ENCODE measurements at regions not wholly inside any gene's neighbourhood (a gene's known extent, or its start where the extent isn't known, plus 50 kb on each side); places are given as distances from the start of the nearest gene placed in this dataset.
A peak's percentile ranks its signal among the peaks of the same experiment; 100 is the strongest.

DNA sequence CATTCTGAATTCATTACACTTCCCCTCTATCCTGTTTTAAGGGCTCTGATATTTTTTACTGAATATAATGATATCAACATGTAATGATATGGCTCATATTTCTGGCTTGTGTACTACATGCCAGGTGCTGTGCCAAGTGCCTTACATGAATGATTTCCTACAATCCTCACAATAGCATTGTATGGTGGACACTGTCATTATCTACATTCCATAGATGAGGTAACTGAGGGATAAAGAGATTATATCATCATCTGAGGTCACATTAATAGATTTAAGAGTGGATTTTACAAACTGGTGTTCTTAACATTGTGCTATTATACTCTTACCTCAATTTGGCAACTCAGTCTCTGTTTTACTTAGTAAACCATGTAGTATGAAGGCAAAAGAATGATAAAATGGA lies 502.0 kb downstream of the LIG4 start:
- DNase-seq (ENCODE audit: low read depth in 4 of 4, low spot score in 2 of 4): no peak

DNA sequence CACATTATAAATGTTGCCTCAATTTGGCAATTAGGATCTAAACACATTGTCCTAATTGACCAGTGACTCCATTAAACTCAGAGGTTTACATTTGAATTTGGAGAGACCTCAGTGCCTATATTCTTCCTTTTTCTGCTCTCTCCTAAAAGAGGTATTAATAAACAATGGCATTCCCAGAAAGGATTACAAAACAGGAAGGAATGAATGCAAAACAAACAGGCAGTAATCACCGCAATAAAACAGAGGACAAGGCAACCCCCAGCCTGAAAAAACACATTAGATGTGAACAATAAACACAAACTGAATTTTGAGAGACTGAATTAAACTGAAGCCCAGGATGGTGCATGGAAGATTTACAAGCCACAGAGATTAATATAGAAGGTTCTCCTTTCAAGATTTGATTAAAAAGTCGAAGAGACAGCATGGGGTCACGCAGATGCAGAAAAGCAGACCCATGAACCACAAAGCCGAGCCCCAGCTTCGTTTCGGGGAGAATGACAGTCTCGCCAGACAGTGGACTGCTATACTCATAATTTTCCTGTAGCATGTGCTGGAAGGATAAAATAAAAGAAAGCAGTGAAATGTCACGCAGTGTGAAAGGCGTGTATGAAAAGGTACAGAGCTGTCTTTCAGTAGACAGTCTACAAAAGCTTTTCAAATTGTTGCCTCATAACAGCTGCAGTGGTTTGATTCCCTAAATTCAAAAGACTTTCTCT lies 503.0 kb downstream of the LIG4 start:
- DNase-seq (ENCODE audit: low read depth in 4 of 4, low spot score in 2 of 4): no peak

DNA sequence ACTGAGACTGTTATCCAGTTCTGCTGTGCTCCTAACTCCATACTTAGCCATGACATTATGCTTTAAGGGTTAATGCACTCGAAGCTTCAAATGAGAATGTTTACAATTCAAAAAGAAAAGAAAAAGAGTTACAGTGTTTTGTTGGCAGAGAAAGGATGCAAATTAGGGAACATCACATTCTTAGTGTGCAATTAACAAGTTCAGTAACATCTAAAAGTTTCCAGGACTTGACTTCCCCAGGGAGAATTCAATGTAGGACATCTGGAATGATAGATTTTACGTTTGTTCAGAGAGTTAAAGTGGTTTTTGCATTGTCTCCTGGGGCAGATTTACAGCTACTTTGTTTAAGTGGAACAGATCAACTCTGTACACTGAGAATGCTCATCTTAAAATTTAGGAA lies 525.2 kb downstream of the LIG4 start:
- DNase-seq (ENCODE audit: low read depth in 4 of 4, low spot score in 2 of 4): no peak

DNA sequence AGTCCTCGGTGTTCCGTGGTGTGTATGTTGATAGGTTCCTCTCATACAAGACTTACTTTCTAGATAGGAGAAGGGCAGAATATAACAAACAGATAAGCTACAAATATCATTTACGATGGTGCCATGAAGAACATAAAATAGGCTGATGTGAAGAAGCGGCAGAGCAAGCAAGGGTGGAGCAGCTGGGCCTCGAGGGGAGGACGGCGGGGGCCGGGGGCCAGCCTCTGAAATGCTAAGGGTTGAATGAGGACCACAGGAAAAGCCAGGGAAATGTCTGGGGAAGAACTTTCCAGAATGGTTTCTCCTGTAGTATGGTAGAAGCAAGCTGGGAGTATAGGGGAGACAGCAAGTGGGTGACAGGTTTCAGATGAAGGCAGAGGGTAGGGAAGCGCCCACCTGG lies 529.5 kb downstream of the LIG4 start:
- no peak for DNase-seq (ENCODE audit: low read depth in 4 of 4, low spot score in 2 of 4)

DNA sequence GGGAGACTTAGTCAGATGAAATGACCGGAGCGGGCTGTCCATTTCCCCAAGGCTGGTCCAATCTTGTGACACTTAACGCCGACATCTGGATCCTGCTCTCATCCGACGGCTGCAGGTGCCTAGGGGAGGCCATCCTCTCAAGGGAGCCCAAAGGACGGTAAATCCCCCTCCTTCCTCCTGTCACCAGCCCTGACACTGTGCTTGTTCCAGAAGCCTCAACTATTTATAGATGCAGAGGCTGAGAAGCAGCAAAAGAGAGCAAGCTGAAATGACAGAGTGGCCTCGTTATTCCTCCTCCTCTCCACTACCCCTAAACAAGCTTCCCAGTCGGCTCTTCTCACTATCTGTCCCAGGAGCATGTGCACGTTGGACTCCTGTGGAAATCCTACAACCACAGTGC lies 533.7 kb downstream of the LIG4 start:
- no peak for DNase-seq (ENCODE audit: low read depth in 4 of 4, low spot score in 2 of 4)

DNA sequence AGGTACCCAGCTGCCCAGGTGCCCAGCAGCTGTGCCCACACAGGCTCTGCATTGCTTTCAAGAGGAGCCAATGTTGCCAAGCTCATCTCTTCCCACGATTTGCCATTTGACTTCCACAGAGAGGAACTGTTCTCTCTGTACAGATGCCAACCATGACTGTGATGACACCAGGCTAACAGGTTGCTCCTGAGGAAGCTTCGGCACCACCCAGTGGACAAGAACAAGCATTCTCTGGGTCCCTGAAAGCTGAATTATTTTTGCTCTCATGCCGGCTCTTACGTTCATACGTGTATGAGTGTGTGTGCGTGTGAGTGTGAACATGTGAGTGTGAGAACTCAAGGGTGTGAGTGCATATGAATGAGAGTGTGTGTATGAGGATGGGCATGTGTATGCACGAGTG lies 535.2 kb downstream of the LIG4 start:
- no peak for DNase-seq (ENCODE audit: low read depth in 4 of 4, low spot score in 2 of 4)

DNA sequence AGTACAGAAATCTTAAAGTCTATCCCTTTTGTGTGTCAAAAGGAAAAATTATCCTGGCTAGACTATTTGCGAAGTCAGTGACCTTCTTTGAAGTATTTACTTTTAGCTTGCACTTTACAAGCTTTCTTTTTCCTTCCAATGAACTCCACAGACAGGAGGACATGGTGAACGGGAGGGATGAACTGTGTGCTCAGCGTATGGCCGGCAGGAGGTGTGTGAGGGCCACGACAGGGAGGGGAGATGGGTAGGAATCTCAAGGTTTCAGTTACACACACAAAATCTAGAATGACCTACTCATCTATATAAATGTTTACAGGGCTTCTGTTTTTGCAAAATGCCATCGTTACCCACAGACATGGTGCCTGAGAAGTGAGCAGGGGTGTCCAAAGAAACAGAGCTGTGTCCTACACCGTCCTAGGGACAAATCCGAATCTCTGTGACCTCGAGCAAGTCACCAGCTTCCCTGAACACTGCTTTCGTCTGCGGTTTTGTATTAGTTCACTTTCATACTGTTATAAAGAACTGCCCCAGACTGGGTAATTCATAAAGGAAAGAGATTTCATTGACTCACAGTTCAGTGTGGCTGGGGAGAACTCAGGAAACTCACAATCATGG lies 537.2 kb downstream of the LIG4 start:
- DNase-seq (ENCODE audit: low read depth in 4 of 4, low spot score in 2 of 4): peak in 2 of 4 donors; percentile 6 to 17

DNA sequence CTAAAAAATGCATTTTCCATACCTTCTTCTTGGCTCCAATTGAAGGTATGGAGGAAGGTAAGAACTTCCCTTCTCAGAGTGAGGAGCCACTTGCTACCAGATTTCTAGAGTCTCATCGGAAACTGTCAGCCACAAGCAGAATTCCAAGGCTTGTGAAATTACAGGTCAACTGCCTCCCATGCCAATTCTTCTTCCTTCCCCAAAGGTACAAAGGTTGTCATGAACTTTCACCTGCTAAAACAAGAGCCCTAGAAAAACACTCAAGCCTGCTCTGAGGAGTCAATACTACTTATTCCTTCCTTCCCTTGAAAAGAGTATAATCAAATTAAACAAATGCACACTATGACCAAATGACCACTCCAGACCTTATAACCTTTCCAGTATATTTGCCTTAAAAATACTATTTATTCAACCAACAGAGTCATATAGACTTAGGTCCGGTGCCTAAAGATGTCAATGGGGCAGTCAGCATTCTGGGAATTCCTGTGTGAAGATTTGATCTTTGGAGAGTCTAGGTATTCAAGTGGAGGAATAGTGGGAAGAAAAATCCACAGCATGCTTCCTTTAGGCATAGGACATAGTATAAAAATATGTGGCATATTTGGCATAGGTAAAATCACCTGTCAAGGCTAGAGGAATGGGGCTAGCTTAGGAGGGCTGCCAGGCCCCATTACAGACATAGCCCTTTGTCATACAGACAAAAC lies 539.3 kb downstream of the LIG4 start:
- DNase-seq (ENCODE audit: low read depth in 4 of 4, low spot score in 2 of 4): no peak

DNA sequence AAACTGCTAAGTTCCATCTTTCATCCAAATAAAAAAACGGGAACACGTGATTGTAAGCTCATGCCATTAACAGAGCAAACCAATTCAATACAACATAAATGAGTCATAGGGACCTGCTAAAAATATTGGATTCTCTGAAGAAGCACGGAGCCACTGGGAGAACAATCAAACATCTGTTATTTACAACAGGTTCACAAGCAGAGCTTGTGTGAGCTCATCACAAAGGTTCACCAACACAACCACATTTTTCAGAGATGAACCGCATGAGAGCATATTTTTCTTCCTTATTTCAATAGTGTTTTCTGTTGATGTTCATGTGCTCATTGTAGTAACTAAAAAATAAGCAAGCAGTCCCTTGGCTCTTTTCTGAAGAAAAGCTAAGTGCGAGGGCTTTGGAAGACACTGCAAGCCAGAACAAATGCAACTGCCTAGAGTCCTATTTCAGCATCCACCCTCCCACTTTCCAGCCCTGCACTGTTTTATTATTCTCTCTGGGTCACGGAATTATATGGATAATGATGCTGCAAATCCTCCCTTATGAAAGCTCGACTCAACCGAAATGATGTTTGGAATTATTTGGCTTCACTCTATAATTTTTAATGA lies 545.8 kb downstream of the LIG4 start:
- DNase-seq (ENCODE audit: low read depth in 4 of 4, low spot score in 2 of 4): no peak

DNA sequence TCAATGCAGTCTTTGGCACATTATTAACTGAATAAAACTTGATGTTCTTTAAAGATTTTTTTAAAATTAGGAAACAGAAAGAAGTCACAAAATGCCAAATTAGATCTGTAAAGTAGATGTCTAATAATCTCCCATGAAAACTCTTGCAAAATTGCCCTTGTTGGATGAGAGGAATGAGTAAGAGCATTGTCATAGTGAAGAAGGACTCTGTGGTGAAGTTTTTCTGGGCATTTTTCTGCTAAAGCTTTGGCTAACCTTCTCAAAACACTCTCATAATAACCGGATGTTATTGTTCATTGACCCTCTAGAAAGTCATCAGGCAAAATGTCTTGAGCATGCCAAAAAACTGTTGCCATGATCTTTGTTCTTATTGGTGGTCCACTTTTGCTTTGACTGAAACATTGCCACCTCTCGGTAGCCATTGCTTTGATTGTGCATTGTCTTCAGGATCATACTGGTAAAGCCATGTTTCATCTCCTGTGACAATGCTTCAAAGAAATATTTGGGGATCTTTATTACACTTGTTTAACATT lies 549.3 kb downstream of the LIG4 start:
- no peak for DNase-seq (ENCODE audit: low read depth in 4 of 4, low spot score in 2 of 4)

DNA sequence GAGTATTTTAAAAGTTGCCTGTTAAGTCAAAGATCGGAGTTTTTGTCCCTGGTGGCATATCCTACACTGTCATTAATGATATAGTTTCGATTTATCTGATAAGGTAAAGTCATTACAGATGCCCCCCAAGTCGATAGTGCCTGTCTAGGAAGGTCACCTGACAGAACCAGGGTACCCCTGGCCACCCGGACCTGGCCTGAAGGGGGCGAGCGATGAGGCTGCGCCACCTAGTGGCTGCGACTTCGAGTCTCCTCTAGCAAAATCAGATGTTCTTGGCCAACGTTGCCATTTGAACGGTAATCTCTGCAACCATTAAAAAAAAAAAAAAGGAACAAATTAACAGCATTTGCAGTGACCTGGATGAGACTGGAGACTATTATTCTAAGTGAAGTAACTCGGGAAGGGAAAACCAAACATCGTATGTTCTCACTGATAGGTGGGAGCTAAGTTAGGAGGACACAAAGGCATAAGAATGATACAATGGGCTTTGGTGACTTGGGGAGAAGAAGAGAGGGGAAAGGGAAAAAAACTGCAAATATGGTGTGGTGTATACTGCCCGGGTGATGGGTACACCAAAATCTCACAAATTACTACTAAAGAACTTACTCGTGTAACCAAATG lies 565.1 kb downstream of the LIG4 start:
- DNase-seq (ENCODE audit: low read depth in 4 of 4, low spot score in 2 of 4): peak in 3 of 4 donors; percentile 18 to 28 (median 21)

DNA sequence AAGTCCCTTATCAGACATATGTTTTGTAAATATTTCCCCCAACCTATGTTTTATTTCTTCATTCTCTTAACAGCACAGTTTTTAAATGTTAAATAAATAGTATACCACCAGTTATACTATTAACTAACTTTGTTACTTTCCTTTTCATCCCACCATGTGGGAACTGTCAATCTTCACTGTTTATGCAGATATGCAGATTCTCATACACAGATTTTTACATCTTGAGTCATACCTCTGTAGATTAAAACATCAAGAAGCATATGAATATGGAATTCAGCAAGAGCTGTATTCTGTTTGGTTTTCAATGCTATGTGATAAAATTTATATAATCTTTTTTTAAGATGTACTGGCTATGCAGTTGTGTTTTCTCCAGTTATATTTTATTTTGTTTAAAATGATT lies 566.3 kb downstream of the LIG4 start:
- no peak for DNase-seq (ENCODE audit: low read depth in 4 of 4, low spot score in 2 of 4)

DNA sequence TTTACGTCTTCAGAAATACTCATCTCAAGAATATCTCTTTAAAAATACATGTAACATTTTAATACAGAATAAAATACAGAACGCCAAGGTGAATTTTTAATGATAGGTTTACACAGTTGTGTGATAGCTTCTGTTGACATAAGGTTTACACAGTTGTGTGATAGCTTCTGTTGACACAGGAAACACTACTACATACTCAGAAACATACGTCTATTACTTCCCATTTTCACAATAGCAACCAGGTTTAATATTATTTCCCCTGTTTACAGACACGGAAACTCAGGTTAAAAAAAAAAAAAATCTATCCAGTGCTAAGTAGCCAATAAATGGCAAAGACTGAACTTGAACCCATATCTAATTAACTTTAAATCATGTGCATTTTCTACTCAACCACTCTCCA lies 571.2 kb downstream of the LIG4 start:
- DNase-seq (ENCODE audit: low read depth in 4 of 4, low spot score in 2 of 4): no peak

DNA sequence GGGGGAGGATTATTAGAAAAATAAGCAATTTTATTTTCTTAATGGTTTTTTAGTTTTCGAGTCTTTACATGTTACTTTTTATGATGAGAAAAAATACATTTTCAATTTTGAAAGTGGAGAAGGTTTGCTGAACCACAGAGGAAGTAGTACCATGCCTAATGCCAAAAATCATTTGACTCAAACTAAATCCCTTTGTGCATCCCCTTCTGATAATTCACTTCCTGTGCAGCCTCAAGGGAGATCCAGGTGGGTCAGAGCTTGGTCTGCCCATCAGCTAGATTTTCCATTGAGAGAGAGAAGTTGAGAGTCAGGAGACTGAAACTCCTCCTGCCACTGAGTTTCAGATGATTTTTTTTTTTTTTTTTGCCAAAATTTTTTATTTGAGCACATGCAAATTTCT lies 571.7 kb downstream of the LIG4 start:
- no peak for DNase-seq (ENCODE audit: low read depth in 4 of 4, low spot score in 2 of 4)

DNA sequence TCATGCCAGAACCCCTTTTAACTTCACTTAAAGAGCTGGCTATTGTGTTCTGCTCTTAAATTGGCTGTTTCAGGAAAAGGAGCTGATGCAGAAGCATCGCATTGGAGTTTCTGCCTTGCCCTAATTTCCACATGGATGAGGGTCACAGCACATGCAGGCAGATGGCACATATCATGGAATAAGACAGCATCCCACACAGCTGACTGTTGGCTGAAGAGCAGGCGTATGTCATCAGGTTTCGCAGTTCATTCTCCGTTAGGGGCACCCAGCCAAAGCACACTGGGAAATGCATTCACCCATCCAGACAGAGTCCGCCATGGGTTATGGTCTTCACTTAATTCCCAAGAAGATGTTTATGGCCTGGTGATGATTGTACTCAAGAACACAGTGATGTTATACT lies 572.5 kb downstream of the LIG4 start:
- peak in 1 of 4 donors; percentile 10 for DNase-seq (ENCODE audit: low read depth in 4 of 4, low spot score in 2 of 4)

DNA sequence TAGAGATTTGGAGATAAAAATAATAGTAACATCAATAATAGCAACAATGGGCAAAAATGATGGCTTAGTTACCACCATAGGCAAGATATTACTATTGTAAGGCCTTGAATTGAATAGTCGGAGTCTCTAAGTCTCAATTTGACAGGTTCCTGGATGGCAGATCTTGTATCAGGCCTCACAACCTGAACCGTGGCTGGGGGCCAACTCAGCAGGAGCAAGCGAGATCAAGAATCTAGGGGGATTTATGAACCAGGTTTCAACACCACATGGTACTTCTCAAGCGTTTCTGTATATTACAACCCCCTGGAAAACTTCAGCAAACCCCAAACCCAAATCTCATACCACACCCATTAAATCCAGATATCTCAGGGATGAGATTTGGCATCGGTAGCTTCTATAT lies 573.8 kb downstream of the LIG4 start:
- DNase-seq (ENCODE audit: low read depth in 4 of 4, low spot score in 2 of 4): no peak

DNA sequence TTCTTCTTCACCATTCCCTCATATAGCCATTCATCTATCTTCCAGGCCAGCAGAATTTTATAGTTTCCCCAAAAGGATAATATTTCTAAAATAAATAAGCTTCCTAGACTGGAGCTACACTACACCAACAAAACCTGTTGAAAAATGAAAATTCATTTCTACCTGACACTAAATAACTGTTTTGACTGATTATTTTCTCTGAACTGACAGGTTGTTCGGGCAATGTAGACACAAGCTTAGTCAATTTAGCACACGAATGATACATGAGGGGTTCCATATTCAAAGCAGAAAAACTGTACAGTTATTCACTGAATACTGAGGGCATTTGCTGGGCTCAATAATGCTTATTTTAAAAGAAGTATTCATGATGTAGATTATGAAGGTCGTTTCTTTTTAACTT lies 589.7 kb downstream of the LIG4 start:
- no peak for DNase-seq (ENCODE audit: low read depth in 4 of 4, low spot score in 2 of 4)

DNA sequence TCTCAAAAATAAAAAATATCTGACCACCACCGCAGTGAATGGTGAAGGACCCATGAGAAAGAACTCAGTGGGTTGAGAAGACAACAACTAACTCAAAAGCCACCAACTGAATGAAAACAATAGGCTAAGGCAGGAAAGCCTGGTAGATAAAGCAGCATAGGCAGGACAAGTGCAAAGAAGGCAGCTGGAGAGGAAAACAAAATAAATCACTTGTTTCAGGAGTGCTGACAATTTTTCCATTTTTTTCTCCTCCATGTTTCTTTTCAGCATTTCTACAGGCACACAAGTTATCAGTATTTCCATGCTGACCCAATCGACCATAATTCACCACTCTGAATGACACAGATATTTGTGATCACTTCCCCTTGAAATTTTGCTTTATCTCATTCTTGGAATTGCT lies 597.8 kb downstream of the LIG4 start:
- no peak for DNase-seq (ENCODE audit: low read depth in 4 of 4, low spot score in 2 of 4)

DNA sequence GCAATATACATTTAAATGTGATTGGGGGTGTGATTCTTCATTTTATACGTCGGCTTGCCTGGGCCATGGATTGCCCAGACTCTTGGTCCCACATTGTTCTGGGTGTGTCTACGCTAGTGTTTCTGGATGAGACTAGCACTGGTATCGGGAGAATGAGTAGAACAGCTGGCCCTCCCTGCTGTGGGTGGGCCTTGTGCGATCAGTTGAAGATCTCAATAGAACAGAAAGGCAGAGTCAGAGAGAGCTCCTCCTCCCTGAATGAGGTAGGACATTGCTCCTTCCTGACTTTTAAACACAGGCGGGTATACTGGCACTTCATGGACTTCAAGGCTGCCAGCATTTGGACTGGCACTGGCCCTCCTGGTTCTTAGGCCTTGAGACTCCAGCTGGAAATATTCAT lies 603.0 kb downstream of the LIG4 start:
- DNase-seq (ENCODE audit: low read depth in 4 of 4, low spot score in 2 of 4): no peak

DNA sequence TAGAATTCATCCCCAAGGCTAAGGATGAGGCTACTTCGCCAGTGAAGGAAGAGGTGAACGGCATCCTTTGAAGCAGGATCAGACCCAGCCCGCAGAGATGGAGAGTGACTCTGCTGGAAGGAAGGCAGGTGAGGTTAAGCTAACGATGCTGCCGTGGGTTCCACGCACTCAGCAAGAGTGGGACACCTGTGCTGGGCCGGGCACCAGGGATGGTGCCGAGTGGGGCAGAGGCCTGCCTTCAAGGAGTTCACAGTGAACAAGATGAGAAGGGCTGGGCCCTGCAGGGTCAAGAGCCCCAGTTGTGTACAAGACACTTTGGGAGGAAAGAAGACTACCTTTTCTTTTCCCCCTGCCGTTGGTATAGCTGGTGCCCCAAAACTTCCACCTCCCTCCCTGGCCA lies 606.6 kb downstream of the LIG4 start:
- DNase-seq (ENCODE audit: low read depth in 4 of 4, low spot score in 2 of 4): no peak

DNA sequence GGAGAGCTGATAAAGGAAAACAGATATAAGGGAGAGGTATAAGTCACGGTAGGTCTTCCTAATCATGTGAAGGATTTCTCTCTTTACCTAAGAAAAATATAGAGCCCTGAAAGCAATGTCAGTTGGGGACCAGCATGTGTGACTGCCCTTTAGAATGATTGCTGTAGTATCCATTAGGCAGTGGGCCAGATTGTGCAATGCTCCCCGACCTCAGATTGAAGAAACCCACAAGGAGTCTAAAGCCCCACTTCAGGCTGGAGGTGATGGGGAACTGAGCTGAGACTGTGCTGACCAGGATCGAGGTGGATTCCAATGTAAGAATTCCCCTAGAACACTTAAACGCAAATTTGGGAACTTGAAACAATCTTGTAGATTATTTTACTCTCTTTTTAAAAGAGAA lies 614.4 kb downstream of the LIG4 start:
- no peak for DNase-seq (ENCODE audit: low read depth in 4 of 4, low spot score in 2 of 4)
